Activated T-cell treated with anti-CD3 and anti-CD28 coated beads, Interleukin-2, amount 50 U/mL, for 4 hours (primary cell): ENCODE measurements at regions not wholly inside any gene's neighbourhood (a gene's known extent, or its start where the extent isn't known, plus 50 kb on each side); places are given as distances from the start of the nearest gene placed in this dataset.

Experiments used
- ATAC-seq, 2 donors: fragments of 200-7000 bp; cut with Tn5 transposase; one replicate each; pipeline ENCODE4 v1.10.0; 2021
- DNase-seq: peaks from one replicate; pipeline ENCODE4 v3.0.0-alpha.2; 2020
- H3K27me3 Mint-ChIP-seq: one replicate; pipeline ENCODE4 v1.8.0; 2021; ENCODE audit warnings: low read depth, mixed read lengths
- H3K36me3 Mint-ChIP-seq: one replicate; pipeline ENCODE4 v1.8.0; 2022; ENCODE audit warnings: mixed read lengths; ENCODE audit not compliant: insufficient read depth
- H3K4me1 Mint-ChIP-seq: one replicate; pipeline ENCODE4 v1.8.0; 2021; ENCODE audit warnings: low read depth, mixed read lengths
- H3K4me3 Mint-ChIP-seq: one replicate; pipeline ENCODE4 v1.8.0; 2021; ENCODE audit warnings: mild to moderate bottlenecking, moderate library complexity, mixed read lengths
- H3K9me3 Mint-ChIP-seq: one replicate; pipeline ENCODE4 v1.8.0; 2021; ENCODE audit warnings: mixed read lengths

DNA sequence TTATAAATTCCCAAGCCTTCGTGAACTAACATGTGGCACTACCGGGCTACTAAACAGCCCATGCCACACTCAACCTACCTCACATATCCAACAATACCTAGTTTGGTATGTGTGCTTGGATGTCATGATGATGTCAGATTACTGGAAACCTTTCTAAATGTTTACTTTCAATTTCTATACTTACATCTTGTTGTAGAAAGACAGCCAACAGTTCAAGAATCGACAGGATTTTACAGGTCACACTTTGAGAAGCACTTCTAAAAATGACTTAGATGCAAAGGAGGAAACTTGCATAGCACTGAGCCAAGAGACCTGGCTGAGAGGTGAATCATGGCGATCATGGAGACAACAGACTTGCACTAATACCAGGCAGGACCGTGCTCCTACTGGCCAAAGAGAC lies 209.9 kb downstream of the COL4A1 start:
- Mint-ChIP-seq H3K27me3 (no peaks in the 10 kb centered on the region), H3K4me3 (no peak overlapping the region), H3K4me1 (no peaks in the 10 kb centered on the region), H3K9me3 (peaks cover 21% of the 10 kb centered on the region), H3K36me3 (no peaks in the 10 kb centered on the region)
- no peak for ATAC-seq
- DNase-seq = no peak

DNA sequence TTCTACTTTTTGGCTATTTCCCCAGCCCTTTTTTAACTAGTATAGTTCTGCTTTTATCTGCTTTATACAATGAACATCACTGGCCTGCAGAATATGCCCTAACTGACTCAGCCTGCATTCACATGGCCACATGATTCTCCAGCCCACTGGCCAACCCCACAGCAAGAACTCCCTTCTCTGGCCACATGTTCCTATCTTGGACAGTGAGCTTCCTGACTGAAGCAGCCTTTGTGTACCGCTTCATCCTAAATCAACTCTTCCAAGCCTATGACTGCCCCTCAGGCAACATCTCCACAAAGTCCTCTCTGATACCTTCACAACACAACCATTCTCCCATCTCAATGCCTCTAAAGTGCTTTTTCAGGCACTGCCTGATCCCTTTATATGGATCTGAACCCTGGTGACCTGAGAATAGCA lies 214.1 kb downstream of the COL4A1 start:
- Mint-ChIP-seq H3K4me3 (no peak overlapping the region), H3K9me3 (peaks cover under 1% of the 10 kb centered on the region), H3K27me3 (no peaks in the 10 kb centered on the region), H3K4me1 (no peaks in the 10 kb centered on the region), H3K36me3 (no peaks in the 10 kb centered on the region)
- ATAC-seq (no peak), DNase-seq (no peak)

DNA sequence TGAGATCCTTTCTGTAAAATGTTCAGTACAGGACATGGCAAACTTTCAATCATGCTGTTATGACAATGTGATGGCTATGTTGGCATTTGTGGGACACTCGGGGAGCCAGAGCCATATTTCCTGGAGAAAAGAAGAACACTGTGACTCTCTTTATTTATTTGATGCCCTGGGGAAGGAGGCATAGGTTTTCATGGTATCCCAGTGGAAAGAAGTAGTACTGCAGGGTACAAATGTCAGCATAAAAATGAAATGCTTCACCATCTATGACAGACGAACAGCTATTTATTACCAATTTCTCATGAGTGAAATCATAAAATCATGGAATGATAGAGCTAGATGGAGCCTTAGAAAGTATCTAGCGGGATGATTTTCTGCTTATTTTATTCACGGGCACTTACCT lies 217.1 kb downstream of the COL4A1 start:
- H3K9me3 Mint-ChIP-seq = no peaks in the 10 kb centered on the region

DNA sequence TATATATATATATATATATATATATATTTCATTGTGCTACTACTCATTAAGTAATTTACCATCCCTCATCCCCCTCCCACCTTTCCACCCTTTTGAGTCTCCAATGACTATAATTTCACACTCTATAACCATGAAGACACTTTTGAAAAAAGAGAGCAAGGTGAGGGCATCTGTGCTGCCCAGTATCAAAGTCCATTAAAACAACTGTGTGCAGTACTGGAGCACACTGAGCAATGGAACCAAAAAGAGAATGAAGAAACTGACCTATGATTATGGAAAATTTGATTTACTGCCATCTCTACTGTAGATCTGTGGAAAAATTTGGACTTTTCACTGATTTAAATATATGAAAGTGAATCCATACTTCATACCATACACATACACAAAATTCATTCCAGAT lies 217.9 kb downstream of the COL4A1 start:
- no peaks in the 10 kb centered on the region for H3K27me3 Mint-ChIP-seq
- H3K9me3 Mint-ChIP-seq = no peaks in the 10 kb centered on the region
- ATAC-seq = no peak

More for the DNA sequence above, 217.1 kb downstream of the COL4A1 start:
- ATAC-seq = no peak
- Mint-ChIP-seq H3K36me3 (no peaks in the 10 kb centered on the region), H3K4me1 (no peaks in the 10 kb centered on the region), H3K4me3 (no peak overlapping the region), H3K27me3 (no peaks in the 10 kb centered on the region)
- DNase-seq = no peak

DNA sequence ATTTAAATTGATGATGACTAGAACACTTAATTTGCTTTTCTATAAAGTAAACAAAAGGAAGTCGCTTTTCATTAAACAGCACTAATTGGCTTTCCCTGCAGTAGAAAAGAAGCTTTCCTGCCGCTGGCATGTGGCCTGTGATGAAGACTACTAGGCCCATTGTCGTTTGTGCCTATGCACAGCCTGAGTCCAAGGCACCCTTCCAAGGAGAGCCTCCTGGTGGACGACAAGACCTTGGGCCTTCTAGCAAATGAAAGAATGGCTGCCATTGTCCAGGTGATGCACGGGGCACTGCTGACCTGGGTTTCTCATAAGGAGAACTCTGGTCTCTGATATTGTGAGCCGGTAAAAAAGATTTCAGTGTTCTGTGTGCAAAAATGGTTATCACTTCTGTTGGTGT lies 233.0 kb downstream of the COL4A1 start:
- Mint-ChIP-seq H3K27me3 (peaks cover 3% of the 10 kb centered on the region), H3K4me3 (no peak overlapping the region), H3K9me3 (peaks cover 4% of the 10 kb centered on the region), H3K4me1 (no peaks in the 10 kb centered on the region), H3K36me3 (no peaks in the 10 kb centered on the region)
- ATAC-seq (no peak), DNase-seq (no peak)

More for the DNA sequence above, 217.9 kb downstream of the COL4A1 start:
- Mint-ChIP-seq H3K4me3 (no peak overlapping the region), H3K4me1 (no peaks in the 10 kb centered on the region), H3K36me3 (no peaks in the 10 kb centered on the region)
- DNase-seq = no peak

DNA sequence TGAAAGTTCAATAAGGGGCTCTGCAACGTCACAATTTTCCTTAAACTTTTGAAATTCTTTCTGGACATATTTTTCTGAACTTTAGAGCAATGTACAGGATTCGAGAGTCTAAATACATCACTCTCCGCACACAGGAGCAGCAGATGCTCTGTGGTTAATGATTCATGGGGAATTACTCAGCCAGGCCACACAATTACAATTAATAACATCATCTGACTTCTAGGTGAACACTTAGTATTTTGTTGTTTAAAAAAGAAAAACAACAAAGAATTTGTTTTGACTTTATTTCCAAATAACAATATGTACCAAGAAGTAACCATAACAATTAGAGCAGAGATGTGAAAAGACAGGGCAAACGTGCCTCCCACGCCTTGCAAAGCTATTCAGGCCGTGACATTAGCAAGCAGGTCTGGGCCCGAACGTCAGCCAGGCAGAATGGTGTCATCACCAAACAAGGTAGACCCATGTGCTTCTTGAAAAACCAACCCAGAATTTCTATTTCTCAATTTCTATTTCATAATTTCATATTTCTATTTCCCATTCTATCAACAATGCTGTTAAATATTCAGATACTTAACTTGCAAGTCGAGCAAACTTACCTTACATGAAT lies 236.3 kb downstream of the COL4A1 start:
- no peaks in the 10 kb centered on the region for H3K4me1 Mint-ChIP-seq
- no peaks in the 10 kb centered on the region for H3K36me3 Mint-ChIP-seq
- peaks cover 3% of the 10 kb centered on the region for H3K27me3 Mint-ChIP-seq
- no peak overlapping the region for H3K4me3 Mint-ChIP-seq
- ATAC-seq (no peak), DNase-seq (no peak)
- H3K9me3 Mint-ChIP-seq = no peaks in the 10 kb centered on the region

DNA sequence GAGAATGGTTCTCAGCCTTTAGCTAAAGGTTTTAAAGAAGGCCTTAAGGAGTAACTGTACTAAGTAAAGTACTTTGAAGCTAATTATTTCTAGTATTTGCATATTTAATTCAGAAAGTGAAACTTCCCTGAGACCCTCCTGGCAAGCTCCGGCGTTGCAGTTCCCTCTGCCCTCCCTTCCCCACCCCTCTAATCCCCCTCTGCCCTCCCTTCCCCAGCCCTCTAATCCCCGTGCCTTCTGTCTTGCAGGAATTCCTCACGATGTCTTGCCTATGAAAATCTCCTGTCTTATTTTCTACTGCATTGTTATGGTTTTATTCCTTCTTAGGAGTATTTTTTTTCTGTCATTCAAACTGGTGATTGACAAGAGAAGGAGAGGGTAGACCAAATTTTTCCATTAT lies 236.9 kb downstream of the COL4A1 start:
- no peak for ATAC-seq
- no peak for DNase-seq

DNA sequence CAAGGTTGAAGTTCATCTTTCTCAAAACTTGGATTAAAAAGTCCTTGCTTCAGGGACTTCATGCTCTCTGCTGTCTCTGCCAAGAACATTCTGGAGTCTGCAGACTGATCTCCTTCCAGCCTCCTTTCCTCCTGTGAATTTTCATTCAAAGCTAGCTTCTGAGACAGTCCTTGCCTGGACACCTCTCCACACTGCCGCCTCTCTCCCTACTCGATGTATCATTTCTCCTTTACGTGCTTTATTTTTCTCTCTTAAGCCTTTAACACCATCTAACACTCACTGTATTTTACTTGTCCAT lies 238.8 kb downstream of the COL4A1 start:
- H3K27me3 Mint-ChIP-seq = no peaks in the 10 kb centered on the region
- no peaks in the 10 kb centered on the region for H3K4me1 Mint-ChIP-seq
- ATAC-seq = no peak
- no peak overlapping the region for H3K4me3 Mint-ChIP-seq
- no peaks in the 10 kb centered on the region for H3K36me3 Mint-ChIP-seq
- H3K9me3 Mint-ChIP-seq = no peaks in the 10 kb centered on the region
- DNase-seq = no peak

More for the DNA sequence above, 236.9 kb downstream of the COL4A1 start:
- Mint-ChIP-seq H3K9me3 (no peaks in the 10 kb centered on the region), H3K36me3 (no peaks in the 10 kb centered on the region), H3K27me3 (peaks cover 3% of the 10 kb centered on the region), H3K4me3 (no peak overlapping the region), H3K4me1 (no peaks in the 10 kb centered on the region)

DNA sequence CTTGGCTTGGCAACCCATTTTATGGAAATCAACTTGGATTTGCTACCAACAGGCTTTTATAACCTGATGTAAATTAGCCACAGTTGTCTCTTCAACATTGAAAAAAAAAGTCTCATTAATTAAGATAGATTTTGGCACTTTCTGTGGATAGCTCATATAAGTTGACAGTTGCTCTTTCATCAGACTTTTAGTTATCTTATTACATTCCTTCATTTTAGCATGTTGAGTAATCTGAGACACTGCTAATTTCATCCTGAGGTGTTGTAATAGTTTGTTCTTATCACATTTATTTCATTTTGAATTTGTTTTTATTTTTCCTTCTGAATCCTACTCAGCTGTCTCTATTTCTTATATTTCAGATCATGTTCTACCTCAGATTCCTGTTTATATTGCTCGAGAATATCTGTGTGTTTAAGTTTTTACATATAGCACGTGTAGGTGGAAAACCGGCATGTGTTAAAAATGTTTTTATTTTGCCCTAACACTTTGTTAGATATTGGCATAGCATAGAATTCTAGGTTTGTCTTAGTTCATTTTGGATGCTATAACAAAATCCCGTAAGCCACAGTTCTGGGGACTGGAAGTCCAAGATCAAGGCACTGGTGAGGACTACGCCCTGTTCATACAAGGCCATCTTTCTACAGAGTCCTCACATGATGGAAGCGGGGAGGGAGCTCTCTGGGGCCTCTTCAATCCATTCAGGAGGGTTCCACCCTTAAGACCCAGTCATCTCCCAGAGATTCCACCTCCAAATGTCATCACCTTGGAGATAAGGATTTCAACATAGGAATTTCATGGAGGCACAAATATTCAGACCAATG lies 239.4 kb downstream of the COL4A1 start:
- Mint-ChIP-seq H3K4me1 (no peaks in the 10 kb centered on the region), H3K27me3 (no peaks in the 10 kb centered on the region), H3K36me3 (no peaks in the 10 kb centered on the region), H3K9me3 (no peaks in the 10 kb centered on the region), H3K4me3 (no peak overlapping the region)
- DNase-seq (no peak), ATAC-seq (no peak)

DNA sequence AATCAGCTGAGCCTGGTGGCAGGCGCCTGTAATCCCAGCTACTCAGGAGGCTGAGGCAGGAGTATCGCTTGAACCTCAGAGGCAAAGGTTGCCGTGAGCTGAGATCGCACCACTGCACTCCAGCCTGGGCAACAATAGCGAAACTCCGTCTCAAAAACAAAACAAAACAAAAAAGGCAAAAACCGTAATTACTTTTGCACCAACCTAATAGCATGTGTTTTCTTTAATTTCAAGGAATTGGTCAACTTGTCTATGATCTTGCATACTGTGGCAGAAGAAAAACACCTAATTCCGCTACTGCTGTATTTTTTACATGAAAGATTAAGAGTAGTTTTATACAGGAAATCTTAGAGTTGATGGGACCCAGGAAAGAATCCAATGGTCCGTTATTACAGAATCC lies 241.2 kb downstream of the COL4A1 start:
- Mint-ChIP-seq H3K4me1 (no peaks in the 10 kb centered on the region), H3K4me3 (no peak overlapping the region), H3K27me3 (no peaks in the 10 kb centered on the region), H3K9me3 (no peaks in the 10 kb centered on the region), H3K36me3 (no peaks in the 10 kb centered on the region)
- no peak for ATAC-seq
- DNase-seq = no peak

DNA sequence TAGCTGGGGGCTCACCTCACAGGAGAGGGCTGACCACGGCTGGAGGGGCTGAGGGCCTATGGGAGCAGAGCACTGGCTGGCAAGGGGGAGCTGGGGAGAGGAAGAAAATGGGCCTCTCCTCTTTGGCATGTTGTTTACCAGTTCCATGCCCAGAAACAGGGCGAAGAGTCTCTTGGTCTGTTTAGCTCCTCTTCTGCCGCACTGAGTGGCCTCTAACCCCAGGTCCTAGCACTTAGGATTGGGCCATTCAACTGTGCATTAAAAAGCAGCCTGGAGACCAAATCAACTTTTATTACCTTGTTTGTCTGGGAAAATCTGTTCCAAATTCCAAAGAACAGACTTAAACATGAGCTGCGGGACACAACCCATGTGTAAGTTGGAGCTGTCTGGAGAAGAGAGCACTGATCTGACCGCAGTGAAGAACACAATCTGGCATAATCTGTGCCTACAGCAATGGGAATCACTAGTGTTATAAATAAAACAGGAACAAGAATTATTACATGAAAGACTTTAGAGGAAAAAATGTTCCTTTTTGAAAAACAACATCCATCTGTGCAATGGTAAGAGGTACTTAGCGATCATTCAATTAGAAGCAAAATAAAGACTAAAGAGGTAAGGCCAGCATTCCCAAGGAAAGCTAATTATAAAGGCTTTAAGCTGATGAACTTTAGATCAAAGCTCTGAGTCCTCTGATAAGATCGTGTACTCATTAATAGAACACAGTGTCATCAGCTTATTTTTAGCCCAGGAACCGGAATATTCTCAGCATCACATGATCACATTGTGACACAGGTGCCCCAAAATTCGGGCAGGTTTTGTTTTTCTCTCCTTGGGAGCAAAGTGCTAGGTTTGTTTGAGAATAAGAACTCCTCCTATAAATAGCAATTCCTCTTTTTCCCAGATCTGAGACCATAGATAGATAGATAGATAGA lies 243.2 kb downstream of the COL4A1 start:
- Mint-ChIP-seq H3K4me1 (no peaks in the 10 kb centered on the region), H3K27me3 (no peaks in the 10 kb centered on the region), H3K36me3 (no peaks in the 10 kb centered on the region), H3K9me3 (no peaks in the 10 kb centered on the region), H3K4me3 (no peak overlapping the region)
- DNase-seq = no peak
- ATAC-seq = no peak

DNA sequence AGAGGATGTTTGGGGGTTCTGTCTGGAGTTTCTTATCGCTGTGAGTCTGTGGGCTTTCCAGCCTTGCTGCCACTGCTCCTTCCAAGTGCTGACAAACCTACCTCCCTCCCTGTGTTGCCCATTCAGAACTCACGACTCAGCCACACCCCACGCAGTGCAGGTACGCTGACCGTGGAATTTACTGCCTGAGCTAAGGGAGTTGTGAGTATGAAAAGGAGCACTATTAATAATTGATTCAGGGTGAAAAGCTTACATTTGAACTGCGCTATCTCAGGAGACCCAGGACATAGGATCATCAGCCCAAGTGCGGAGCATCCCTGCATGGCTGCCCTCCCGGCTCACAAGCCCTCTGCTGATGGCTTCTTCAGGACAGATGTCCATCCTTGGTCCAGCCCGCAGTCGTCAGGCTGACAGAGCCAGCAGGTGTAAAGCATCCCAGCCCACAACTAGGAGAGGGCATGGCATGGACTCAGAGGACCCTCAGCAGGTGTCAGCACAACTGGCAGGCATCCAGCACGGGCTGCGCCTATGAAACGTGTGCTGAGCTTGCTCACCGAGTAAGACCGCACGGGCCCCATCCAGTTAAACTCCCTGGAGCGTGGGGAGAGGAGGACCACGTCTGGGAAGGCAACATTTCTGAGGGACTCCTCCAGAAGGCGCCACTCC lies 244.0 kb downstream of the COL4A1 start:
- Mint-ChIP-seq H3K4me1 (no peaks in the 10 kb centered on the region), H3K36me3 (no peaks in the 10 kb centered on the region), H3K4me3 (no peak overlapping the region), H3K27me3 (no peaks in the 10 kb centered on the region), H3K9me3 (no peaks in the 10 kb centered on the region)
- ATAC-seq = no peak
- no peak for DNase-seq

DNA sequence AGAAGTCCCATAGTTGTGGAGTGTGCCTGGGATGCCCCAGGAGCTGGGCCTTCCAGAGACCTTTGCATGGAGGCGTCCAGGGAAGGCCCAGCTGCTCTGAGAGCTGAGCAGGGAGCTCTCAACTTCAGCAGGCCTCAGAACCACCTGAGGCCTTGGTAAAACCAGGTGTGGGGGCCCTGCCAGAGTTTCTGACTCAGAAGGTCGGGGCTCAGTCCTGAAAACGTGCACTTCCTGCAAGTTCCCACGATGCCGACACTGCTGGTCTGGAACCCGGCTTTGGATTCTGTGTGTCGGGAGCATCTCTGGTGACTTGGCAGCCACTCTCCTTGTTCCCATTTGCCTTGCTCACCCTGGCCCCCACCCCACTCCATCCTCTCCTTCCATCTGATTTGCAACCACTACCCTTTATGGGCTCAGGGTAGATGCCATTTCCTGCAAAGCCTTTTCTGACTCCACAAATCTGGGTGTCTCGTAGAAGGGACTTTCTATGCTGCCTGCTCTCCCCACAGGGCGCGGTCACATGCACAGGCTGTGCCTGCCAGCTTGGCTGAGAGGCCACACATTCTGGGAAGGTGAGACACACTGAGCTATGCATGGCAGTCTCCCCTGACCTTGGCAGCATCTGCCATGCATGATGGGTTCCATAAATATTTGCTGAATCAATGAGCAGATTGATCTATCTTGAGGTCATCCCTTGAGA lies 244.7 kb downstream of the COL4A1 start:
- no peaks in the 10 kb centered on the region for H3K4me1 Mint-ChIP-seq
- H3K9me3 Mint-ChIP-seq = no peaks in the 10 kb centered on the region
- DNase-seq (no peak), ATAC-seq (no peak)
- H3K36me3 Mint-ChIP-seq = no peaks in the 10 kb centered on the region
- H3K4me3 Mint-ChIP-seq = no peak overlapping the region
- H3K27me3 Mint-ChIP-seq = no peaks in the 10 kb centered on the region

DNA sequence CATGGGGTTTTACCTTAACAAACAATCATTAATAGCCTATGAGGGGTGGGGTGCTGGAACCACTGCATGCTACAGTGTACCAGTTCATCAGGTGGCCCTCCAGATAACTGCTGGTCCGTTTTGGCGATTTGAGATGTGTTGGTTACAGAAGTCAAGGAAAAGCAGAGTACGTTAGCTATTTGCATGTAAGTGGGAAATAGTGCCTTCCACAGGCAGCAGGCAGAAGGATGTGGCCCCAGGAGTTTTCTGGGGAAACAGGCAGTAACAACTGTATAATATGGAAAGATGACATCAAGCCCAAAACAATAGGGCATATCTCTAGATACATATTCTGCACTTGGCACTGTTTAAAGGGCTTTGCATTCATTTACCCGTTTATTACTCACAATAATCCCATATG lies 245.7 kb downstream of the COL4A1 start:
- DNase-seq (no peak), ATAC-seq (no peak)
- Mint-ChIP-seq H3K4me1 (no peaks in the 10 kb centered on the region), H3K27me3 (no peaks in the 10 kb centered on the region), H3K4me3 (no peak overlapping the region), H3K9me3 (no peaks in the 10 kb centered on the region), H3K36me3 (no peaks in the 10 kb centered on the region)
